ENCODE measurements at regions not wholly inside any gene's neighbourhood (a gene's known extent, or its start where the extent isn't known, plus 50 kb on each side); places are given as distances from the start of the nearest gene placed in this dataset.
A peak's percentile ranks its signal among the peaks of the same experiment; 100 is the strongest.

GRCh38 chr6:155782739-155783459 lies 327.3 kb upstream of the NOX3 start:
- ATAC-seq, result no peak
- TF ChIP-seq CTCF (IDR thresholded peaks at IDR 0.05), result no peak
- H3K4me3 ChIP-seq, result no peak overlapping the region
- no peak for DNase-seq
- no peaks in the 10 kb centered on the region for H3K36me3 ChIP-seq (ENCODE audit: low read depth)
- intact Hi-C loops (cut with DNase I, micrococcal nuclease), result no loop called here
- no peaks in the 10 kb centered on the region for H3K4me1 ChIP-seq (ENCODE audit: low read depth)
- no peaks in the 10 kb centered on the region for H3K9me3 ChIP-seq

DNA sequence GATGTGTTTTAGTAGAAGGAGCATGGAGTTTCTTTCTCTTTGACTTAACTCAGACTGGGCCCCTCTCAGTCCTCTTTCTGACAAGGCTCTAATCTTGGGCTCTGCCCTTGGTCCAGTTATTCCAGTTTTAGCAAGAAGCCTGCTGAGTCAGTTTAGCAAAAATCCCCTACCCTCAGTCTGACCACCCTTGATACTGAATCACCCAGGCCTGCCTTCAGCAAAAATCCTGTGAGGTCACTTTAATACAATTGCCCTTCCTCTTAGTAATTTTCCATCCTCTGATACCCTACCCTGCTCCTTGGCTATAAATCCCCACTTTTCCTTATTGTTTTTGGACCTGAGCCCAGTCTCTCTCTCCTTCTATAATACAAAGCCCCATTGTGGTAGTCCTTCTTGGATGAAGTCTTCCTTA lies 326.7 kb upstream of the NOX3 start:
- no peaks in the 10 kb centered on the region for H3K36me3 ChIP-seq (ENCODE audit: low read depth)
- no peaks in the 10 kb centered on the region for H3K9me3 ChIP-seq
- DNase-seq (peak in 1 of 3 donors; percentile 60), ATAC-seq (peak; percentile 90)
- H3K4me3 ChIP-seq, result no peak overlapping the region
- no peak for TF ChIP-seq CTCF (IDR thresholded peaks at IDR 0.05)
- H3K4me1 ChIP-seq (ENCODE audit: low read depth), result no peaks in the 10 kb centered on the region
- intact Hi-C loops (cut with DNase I, micrococcal nuclease), result no loop called here

- H3K4me3 ChIP-seq, result no peak overlapping the region
- TF ChIP-seq CTCF (IDR thresholded peaks at IDR 0.05), result no peak
- intact Hi-C loops (cut with DNase I, micrococcal nuclease), result no loop called here
- H3K9me3 ChIP-seq, result no peaks in the 10 kb centered on the region
- no peak for DNase-seq
- H3K36me3 ChIP-seq (ENCODE audit: low read depth), result no peaks in the 10 kb centered on the region
- ATAC-seq, result no peak
- no peaks in the 10 kb centered on the region for H3K4me1 ChIP-seq (ENCODE audit: low read depth)
Measured at GRCh38 chr6:155779456-155779855, 323.8 kb upstream of the NOX3 start.

GRCh38 chr6:155778336-155778735 lies 322.7 kb upstream of the NOX3 start:
- no peaks in the 10 kb centered on the region for H3K36me3 ChIP-seq (ENCODE audit: low read depth)
- ATAC-seq (no peak), DNase-seq (no peak)
- H3K4me3 ChIP-seq, result no peak overlapping the region
- H3K9me3 ChIP-seq, result no peaks in the 10 kb centered on the region
- intact Hi-C loops (cut with DNase I, micrococcal nuclease), result no loop called here
- TF ChIP-seq CTCF (IDR thresholded peaks at IDR 0.05), result no peak
- no peaks in the 10 kb centered on the region for H3K4me1 ChIP-seq (ENCODE audit: low read depth)

DNA sequence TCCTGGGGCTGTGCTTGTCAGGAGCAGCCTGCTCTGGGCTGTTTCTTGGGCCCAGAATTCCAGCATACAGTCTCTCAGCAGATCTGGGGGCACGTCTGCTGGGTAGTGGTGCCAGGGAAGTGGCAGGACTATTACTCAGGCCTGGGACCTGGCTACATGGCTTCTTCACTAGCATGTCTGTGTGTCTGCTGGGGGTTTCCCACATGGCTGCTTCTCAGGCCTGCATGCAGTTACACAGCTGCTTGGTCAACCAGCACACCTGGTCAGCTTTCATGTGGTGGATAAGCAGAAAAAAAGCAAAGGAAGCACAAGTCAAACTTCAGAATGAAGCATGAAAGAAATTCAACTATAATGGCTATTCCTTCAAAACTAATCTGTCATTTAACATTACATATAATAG lies 316.2 kb upstream of the NOX3 start:
- Histone ChIP-seq H3K4me3 (no peak overlapping the region), H3K4me1 (ENCODE audit: low read depth) (no peaks in the 10 kb centered on the region), H3K9me3 (no peaks in the 10 kb centered on the region), H3K36me3 (ENCODE audit: low read depth) (no peaks in the 10 kb centered on the region)
- no peak for DNase-seq
- intact Hi-C loops (cut with DNase I, micrococcal nuclease), result no loop called here
- ATAC-seq, result no peak
- no peak for TF ChIP-seq CTCF (IDR thresholded peaks at IDR 0.05)

DNA sequence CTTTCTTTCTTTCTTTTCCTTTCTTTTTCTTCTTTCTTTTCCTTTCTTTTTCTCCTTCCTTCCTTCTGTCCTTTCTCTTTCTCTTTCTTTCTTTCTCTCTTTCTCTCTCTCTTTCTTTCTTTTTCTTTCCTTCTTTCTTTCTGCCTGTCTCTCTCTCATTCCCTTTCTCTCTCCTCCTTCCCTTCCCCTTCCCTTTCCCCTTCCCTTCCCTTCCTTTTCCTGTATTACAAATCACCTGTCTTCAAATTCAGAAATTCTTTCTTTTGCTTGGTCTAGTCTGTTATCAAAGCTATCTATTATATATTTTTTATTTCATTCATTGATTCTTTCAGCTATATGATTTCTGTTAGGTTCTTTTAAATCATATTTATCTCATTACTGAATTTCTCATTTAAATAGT lies 315.2 kb upstream of the NOX3 start:
- DNase-seq (no peak), ATAC-seq (no peak)
- no peaks in the 10 kb centered on the region for H3K9me3 ChIP-seq
- no peak for TF ChIP-seq CTCF (IDR thresholded peaks at IDR 0.05)
- no peaks in the 10 kb centered on the region for H3K4me1 ChIP-seq (ENCODE audit: low read depth)
- H3K36me3 ChIP-seq (ENCODE audit: low read depth), result no peaks in the 10 kb centered on the region
- intact Hi-C loops (cut with DNase I, micrococcal nuclease), result no loop called here
- H3K4me3 ChIP-seq, result no peak overlapping the region

Data from mucosa of descending colon (tissue), 3 donors.